CD1c-positive myeloid dendritic cell (primary cell): ENCODE measurements at regions not wholly inside any gene's neighbourhood (a gene's known extent, or its start where the extent isn't known, plus 50 kb on each side); places are given as distances from the start of the nearest gene placed in this dataset.

Experiments used
- DNase-seq: peaks from one replicate; pipeline ENCODE4 v3.0.0-alpha.2; 2016; ENCODE audit errors: extremely low spot score

DNA sequence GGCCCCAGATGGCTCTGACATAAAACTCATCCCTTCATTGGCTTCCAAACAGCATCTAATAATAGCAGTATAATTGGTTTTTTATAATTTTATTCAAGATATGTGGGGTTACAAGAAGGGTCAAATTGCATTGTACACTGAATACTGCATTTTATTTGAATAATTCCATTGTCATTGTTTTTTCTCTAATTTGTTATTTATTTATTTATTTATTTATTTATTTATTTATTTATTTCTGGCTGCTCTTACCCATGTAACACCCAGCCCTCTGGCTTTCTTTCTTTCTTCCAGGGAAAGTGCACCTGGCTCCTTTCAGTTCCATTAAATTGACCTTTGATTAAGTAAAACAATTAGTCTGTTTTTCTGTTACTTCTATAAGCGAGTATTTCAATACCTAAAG, 210.1 kb downstream of the CDH9 start:
- no peak for DNase-seq

DNA sequence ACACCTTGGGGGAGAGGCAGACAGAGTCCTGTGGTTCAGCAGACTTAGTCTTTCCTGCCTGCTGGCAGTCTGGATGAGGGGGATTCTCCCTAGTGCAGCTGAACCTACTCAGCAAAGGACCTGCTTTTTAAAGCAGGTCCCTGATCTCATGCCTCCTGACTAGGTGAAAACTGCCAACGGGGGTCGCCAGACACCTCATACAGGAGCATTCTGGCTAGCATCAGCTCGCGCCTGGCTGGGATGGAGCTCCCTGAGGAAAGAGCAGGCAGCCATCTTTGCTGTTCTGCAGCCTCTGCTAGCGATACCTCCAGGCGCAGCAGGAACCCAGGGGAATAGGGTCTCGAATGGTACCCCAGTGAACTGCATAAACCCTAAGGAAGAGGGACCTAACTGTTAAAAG, 225.2 kb downstream of the CDH9 start:
- DNase-seq = no peak

DNA sequence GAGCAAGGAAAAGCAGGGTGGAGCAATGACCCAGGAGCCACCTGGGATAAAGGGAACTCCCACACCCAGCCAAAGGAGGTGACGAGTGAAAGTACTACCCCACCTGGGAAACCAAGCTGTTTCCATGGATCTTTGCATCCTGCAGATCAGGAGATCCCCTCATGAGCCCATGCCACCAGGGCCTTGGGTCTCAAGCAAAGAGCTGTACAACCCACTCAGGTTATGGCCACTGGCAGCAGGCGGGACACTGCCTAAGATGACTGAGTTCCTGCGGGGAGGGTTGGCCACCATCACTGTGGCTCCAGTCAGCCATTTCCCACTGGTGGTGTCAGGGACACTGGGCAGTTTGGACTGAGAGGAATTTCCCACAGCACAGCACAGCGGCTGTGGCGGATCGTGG, 225.7 kb downstream of the CDH9 start:
- no peak for DNase-seq

DNA sequence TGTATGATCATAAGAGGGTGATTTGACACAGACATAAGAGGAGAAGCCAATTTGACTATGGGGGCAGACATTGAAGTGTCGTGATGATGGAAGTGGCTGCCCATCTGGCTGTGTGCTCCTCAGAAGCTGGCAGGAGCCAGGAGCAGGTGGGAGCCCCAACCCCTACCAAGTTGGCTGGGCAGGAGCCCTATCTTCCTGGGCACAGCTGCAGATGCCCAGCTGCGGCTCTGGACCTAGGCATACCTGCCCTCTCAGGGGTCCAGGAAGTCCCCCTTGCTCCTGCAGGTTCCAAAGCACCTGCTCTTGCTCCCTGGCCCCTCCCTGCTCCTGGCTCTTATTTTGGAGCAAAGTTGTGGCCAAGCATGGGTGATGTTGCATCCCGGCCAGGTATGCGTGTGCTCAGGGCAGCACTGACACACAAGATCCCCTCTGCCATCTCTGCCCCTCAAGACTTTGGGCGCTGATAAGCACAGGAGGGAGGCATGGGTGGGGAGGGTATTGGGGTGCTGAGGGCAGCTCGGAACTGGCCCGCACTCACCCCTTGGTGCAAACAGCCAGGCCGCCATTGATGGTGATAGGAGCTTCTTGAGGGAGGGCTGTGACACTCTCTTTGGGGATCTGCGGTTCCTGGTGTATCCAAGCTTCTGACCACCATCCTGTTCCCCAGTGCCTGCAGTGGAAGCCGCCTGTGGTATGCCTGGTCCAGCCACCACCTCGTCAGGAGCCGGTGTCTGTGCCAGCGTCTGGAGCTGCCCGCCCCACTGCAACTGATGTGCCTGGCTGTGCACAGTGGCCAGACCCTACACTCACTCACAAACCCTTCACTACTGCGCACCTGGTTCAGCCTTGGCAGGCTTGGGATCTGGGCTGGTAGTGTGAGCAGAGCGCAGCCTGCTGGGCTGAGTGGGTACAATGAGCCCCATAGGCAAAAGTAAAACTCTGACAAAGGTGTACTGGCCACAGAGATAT, 230.9 kb downstream of the CDH9 start:
- no peak for DNase-seq

DNA sequence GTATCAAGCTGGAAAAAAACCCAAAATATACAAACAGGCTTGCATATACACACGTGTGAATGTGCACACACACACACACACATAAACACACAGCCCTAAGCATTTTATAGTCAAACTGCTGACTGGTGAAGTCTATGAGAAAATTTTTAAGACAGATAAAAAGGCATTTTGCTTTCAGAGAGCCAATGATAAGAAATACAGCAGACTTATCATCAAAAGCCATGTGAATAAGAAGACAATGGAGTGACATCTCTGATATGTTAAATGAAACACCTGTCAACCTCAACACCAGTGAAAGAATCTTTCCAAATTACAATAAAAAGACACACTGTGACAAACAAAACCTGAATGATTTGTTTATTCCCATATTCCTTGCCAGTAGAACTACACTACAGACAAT, 233.3 kb downstream of the CDH9 start:
- no peak for DNase-seq

DNA sequence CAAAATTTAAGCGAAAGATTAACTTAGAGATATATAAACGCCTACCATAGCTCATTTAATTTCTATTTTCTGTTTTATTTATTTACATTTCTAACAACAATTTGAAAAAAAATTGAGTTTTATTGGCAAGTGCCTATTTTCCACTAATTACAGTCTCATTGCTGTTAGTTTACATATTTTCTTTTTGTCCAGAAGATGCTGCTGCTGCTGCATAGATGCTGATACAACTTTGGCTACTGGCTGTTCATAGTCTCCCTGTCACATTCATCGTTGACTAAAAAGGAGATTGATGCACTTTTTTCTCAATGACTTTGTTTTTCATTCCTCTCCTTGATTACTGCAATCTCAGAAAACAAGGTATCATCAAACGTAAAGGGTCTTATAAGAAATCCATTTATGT, 235.4 kb downstream of the CDH9 start:
- DNase-seq = no peak

DNA sequence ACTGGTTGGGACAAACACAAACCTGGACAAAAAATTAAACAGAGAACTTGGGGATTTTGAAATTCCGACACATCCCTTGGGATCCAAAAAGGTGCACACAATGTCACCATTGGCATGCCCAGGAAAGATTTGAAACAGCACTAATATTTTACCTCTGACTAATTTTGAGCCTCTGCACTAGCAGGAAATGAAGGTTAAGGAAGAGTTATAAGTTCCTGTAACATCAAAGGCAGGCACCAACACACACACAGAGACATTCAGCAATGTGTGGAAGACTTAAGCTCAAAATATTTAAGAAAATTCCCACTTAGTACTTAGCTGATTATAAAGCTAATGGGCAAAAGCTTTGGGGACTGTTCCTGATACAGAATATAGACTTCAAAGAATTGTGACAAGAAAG, 247.0 kb downstream of the CDH9 start:
- no peak for DNase-seq

DNA sequence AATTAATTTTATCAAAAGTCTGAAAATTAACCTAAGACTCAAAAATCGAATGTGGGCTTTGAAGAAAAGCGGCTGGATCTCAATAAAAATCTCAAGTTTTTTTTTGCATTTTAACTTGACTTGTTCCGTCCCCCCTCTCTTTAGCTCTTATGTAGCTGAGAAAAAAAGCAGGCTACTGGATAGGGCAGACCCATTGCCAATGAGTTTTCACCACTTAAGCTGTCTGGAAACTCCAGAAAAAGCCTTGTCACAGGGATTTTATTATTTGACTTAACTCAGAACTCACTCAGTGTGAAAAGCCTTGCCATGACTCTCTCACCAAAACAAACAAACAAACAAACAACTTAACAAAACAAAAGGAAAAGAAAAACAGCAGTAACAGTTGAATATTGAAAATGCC, 247.4 kb downstream of the CDH9 start:
- DNase-seq = no peak

DNA sequence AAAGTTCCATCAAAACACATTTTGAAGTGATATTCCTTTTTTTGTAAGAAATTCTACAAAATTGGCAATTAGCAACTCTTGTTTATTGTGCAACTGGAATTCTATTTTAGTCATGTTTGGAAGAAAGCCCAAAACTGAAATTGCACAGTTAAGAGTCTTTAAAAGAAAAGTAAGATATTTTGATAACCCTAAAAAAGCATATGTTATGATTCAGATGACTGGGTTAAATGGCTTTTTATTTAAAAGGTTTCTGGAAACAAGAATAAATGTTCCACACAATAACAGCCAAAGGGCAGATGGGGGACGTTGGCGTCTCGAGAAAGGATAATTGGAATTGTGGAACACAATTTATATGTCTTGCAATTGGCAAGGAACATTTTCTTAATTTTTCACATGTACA, 275.2 kb downstream of the CDH9 start:
- no peak for DNase-seq

DNA sequence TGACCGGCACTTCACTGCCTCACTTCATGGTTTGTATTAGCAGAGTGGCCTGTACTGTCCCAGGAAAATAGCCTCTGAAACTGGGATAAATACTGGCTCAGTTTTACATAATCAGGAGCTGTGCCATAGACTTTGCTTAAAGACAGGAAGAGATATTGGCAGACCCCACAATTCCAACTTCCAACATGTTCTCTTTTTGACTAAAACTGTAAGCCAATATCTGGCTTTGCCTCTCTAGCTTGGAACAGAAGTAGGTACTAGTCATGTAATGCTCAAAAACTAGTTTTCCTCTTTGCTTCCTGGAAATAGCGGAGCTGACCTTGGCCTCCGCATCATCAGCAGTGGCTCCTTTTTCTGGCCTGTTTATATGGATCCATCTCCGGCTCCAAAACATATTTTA, 276.9 kb downstream of the CDH9 start:
- DNase-seq = no peak

DNA sequence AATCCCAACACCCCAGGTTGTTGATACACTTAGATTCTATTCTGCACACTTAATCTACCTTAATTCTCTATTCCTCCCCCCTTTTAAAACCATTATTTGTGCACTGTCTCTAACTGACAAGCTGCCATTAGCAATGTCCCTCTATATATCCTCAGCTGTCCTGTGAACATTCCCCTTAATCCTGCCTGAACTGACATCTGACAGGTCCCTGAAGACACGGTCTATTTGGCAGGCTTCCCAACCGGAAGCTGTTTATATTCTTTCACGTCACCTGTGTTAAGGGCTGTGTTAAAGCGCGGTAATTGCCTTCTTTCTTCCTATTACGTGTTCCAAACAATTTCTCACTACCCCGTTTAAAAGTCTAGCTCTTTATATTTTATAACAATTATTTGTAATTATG, 277.3 kb downstream of the CDH9 start:
- no peak for DNase-seq

DNA sequence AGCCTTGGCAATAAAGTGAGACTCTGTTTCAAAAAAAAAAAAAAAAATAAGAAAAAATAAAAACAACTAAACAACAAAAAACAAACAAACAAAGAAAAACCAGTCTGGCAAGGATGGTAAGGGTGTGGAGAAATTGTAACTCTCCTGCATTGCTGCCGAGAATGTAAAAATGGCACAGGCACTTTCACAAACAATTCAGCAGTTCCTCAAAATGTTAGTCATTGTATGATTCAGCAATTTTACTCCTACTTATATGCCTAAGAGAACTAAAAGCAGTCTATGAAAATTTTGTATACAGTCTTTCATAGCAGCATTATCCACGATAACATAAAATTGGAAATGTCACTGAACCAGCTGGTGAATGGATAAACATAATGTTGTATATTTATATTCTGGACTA, 280.4 kb downstream of the CDH9 start:
- peak; percentile 39 for DNase-seq

DNA sequence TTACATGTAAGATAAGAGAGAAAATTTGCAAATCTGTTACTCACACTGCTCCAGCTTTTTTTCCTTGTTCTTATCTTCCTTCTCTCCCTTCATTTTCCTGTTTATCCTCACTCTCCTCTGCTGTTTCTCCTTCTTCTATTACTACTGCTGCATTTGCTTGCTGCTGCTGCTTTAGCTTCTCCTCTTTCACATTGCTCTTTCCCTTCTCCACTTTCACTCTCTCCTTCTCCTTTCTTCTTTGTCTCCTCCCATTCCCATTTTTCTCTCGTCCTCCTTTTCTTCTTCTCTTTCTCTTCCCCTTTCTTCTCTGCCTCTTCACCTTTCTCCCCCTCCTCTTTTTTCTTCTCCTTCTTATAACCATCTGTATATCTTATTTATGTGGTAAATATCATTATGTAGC, 288.6 kb downstream of the CDH9 start:
- no peak for DNase-seq

DNA sequence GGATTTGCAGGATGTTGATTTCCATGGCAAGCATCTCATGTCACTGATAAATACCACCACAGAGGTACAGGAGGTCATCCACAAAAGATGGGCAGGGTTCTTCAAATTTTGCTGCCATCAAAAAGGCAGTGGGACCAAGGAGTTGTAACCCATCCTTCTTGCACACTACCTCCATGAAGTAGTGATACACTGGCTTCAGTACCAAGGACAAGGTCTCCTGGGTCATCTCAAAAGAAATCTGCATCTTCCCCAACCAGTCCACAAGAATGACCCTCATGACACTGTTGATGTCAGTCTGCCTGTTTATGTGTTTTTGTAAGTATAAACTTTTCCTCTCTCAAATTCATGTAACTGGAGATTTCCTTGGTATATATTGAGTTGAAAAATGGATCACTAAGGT, 298.2 kb downstream of the CDH9 start:
- no peak for DNase-seq

DNA sequence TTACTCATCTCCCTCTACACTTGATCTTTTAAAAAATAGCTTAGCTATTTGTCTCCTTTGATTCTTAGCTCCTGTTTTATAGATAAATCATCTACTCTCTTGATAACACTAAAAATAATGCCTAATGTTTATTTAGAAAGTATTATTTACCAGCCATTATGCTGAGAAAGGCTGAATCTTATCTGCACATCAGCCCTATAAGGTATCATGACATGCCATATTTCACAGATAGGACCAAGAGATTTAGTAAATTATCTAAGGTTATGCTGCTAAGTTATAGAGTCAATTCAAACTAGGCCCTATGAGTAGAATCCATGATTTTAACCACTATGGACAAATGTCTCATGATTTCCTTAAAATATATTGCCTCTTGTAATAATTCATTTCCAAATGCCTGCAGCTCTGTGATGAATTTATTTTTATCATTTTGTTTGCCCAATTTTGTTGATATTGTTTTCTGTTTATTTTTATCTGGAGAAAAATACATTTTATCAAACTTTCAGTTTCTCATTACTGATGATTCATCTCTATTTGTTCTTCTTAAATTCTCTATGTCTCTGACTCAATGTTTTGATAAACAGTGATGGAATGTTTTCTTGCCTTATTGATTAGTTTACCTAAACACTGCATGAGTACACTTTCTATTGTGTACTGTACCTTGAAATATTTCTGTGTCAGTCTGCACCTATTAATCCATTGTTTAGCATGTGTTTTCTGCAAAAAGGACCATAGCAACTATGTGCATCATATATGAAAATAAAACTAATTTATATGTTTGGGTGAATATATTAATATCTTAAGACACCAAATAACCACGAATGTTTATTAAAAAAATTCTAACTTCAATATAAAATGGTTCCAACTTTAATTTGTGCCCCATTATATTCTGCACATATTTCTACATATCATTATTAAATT, 300.8 kb downstream of the CDH9 start:
- DNase-seq = no peak

DNA sequence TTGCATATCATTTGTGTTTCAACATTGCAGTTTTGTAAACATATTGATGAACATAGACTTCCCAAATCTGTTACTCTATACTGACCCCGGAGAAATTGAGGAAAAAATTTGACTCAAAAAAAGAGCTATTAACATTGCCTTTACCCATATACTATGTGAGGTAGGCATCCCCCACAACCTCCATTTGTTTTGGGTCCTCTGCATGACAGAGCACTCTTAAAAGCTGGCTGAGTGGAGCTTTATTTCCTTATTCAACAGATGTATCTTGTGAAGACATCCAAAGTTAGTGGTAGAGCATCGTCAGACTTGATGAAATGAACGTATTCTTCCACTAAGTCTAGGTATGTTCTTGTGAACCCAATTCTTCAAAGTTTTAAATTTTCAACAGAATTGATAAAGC, 310.5 kb downstream of the CDH9 start:
- no peak for DNase-seq

DNA sequence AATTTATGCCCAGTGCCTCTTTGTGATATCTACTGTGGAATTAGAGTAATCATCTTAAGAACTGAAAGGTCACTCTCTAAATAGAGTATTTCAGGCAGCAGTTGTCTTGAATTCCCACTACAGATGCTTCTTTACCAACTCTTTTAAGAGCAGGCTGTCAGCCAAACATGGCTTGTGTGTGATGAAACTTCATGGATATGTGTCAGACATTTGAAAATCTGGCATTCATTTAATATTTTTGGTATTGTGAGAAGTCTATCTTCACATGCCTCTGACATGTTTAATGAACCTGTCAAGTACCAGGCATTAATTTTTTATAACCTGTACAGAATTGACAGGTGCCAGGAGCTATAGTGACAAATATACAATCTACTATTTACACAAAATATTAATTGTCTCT, 318.6 kb downstream of the CDH9 start:
- no peak for DNase-seq

DNA sequence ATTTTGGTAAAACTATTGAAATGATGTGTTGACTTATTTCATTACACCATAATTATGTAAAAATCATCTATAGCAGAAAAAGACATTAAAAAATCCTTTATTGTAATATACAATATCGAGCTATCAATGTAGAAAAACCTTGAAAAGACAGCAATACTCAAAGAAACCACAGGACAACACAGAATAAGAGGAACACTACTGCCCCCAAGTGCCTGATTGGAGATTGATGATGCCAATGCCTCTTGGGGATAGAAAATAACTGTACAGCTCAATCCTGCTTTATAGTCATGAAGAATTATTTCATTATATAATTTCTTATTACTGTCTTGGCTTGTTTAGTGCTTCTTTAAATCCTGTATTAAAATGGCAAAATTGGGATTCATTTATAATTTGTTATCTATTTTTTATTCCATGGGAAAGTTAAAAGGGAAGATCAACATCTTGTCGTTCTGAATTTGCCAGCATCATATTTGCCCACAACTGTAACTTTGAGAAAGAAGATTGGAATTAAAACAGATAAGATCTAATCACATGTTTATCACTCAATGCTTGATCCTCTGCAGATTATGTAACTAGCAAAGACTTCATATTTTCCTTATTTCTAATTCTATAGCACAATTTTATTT, 337.5 kb downstream of the CDH9 start:
- DNase-seq = no peak

DNA sequence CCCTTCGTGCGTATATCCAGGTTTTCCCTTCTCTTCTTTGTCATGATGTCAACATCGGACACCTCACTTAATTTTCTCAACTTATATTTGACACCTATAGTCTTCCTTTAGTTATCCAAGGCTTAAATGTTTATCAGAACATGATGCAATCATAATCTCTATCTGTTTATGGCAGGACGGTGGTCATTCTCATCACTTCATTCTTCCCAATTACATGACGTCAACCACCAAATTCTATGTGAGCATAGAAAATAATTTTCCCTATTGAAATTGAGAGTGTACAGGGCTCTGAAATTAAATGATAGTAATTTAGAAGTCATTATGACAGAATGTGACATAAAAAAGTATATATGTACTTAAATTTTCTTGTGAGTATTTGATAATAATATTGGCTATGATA, 345.4 kb downstream of the CDH9 start:
- DNase-seq = no peak

DNA sequence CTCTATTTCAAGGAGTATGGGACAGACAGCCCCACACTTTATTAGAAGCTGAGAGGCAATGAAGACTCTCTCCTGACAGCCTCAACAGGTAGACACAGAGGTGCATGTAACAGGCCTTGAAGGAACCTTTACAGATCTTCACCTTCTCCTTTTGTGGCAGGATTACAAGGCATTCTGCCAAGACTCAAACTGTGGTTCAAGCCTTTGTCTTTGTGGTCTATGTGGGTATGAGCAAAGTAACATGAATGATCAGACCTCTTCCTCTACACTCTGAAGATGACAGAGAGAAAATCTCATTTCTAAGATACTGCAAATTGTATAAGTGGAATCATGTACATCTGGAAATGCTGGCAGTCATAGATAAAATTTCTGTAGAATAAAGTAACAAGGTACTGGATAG, 346.9 kb downstream of the CDH9 start:
- DNase-seq = no peak

DNA sequence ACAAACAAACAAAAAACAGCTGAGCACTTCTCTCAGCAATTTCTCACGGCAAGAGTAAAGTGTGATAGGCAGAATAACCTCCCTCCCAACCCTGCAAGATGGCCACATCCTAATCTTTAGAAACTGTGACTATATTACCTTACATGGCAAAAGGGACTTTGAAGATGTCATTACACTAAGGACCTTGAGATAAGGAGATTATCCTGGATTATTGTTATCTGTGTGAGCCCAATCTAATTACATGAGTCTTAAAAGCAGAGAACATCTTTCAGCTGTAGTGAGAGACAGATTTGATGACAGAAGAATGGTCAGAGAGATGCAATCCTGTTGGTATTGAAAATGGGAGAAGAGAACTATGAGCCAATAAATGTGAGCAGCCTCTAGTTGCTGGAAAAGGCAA, 347.9 kb downstream of the CDH9 start:
- DNase-seq = no peak

DNA sequence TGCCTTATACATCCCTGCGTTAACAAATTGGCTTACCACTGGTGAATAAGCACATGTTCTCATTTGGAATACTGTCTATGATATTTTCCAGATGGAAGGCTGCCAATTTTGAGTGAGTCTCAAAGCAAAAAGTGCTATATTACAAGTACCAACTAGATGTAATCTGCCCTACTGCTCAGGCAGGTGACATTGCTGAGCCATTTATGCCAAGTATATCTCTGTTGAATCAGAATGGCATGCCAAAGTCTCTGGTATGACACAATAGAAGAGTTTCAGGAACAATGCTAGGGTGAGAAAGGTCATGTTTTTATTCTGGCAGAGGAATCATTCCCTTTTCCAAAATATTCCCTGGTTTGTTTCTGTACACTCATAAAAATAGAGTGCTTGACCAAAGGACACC, 356.5 kb downstream of the CDH9 start:
- no peak for DNase-seq
